GM18520 (cell line): ENCODE measurements at regions not wholly inside any gene's neighbourhood (a gene's known extent, or its start where the extent isn't known, plus 50 kb on each side); places are given as distances from the start of the nearest gene placed in this dataset.
"Not testable (repeated sequence)": the region's sequence is repeated elsewhere in the genome, so short reads cannot be mapped to it uniquely, and the experiment has no call there.

Experiments used
- ATAC-seq: cut with Tn5 transposase; IDR thresholded peaks from one replicate; pipeline ENCODE4 v1.9.1; 2021; ENCODE audit not compliant: unreplicated experiment

- not testable (repeated sequence) for ATAC-seq
These were observed 198.5 kb upstream of the IRF2BP2 start for GRCh38 chr1:234808459-234808858.

DNA sequence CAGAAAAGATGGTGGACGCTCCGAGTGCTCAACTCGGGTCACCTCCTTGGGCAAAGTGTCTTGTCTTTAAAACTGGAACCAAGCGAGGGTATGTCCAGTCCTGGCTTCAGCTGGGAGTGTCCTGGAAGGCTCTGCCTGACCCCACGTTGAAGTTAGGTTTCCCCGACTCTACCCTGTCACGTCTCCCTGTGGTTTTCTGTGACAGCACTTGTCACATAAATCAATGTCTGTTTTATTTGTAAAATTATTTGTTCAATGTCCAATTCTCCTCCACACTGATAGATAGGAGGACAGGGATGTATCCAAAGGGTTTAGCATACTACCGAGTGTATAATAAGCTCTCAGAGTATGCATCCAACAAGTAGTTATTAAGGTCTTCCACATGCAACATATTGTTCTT is 197.7 kb upstream of the IRF2BP2 start:
- ATAC-seq = not testable (repeated sequence)

DNA sequence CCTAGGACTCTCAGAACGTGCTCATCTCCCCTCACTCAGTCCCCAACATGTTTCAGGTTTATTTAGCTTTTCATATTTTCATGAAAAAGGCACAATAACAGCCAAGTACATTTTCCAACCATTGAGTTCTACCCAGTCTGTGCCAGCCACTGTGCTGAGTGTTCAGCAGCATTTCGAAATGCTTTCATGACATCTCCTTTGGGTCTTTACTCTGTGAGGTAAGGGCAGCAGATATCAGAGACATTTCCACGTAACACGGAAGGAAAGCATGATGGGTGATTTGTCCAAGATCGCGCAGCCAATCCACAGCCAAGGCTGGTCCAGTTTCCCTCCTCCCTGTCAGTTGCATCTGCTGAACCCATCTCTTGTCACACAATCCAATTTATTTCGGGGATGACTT is 192.6 kb upstream of the IRF2BP2 start:
- ATAC-seq = not testable (repeated sequence)

- ATAC-seq = not testable (repeated sequence)
These were observed 191.7 kb upstream of the IRF2BP2 start for GRCh38 chr1:234801636-234802035.

- ATAC-seq = not testable (repeated sequence)
These were observed 191.2 kb upstream of the IRF2BP2 start for GRCh38 chr1:234801147-234801546.

DNA sequence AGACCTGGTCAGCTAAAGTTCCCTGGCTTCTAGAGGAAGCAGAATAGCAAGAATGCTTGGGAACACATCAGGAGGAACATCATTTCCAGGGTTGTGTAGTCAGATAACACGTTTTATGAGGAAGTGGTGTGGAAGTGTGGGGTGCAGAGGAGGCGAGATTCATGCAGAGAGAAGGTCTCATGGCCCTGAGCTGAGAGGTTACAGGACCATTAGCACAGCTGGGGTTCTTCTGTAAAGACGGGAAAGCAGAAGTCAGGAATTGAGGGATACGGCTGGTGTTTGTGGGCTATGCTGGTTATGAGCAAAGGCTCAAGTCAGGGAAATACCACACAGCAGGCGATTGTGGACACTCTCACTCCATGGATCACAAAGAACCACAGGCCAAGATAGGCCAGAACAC is 190.6 kb upstream of the IRF2BP2 start:
- ATAC-seq = not testable (repeated sequence)

- ATAC-seq = not testable (repeated sequence)
These were observed 189.2 kb upstream of the IRF2BP2 start for GRCh38 chr1:234799021-234799689.

- not testable (repeated sequence) for ATAC-seq
These were observed 187.2 kb upstream of the IRF2BP2 start for GRCh38 chr1:234797216-234797615.

GRCh38 chr1:234796438-234796792 is 186.4 kb upstream of the IRF2BP2 start:
- not testable (repeated sequence) for ATAC-seq

DNA sequence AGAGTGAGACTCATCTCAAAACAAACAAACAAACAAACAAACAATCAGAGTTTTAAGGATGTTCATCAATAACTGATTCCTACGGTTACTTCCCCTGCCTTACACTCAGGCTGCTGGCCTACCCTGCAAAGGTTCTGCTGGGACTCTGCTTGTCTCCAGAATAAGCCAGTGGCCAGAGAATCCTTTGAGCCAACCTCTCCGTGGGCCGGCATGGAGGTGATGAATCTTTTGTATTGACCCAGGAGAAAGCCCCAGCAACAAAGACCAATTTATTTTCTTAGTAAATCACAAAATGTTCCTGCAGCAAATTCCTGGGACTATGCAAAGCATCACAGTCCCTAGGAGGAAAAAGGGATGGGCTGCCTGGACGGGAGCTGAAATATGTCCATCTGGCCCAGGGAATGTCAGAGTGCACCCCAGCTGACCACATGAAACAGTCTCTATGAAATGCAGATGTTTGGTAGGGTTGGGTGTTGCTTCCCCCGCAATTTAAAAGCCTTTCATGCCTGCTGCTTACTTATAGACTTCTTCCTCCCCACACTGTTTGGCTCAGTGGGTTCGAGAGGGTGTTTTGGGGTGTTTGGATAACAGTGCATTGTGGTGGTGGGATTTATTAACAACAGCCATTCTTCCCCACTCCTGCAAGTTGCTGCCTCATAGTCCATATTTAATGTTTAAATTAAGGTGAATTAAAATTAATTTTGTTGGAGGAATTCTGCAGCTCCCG is 185.9 kb upstream of the IRF2BP2 start:
- not testable (repeated sequence) for ATAC-seq

DNA sequence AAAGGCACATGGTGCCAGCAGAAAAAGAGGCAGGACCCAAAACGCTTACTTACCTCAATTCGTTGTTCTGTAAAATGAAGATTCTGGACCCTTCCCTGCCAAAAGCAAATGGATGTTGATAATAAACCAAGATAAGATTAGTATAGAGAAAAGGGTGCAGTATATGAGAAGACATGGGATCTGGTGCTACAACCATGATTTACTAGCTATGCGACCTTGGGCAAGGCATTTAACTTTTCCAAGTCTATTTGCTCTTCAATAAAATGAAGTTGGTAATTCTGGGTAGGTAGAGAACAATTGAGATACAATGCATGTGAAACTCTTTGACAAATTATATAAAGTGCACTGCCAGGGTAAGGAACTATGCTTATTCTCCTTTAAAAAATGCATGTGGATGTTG is 185.0 kb upstream of the IRF2BP2 start:
- ATAC-seq = not testable (repeated sequence)

DNA sequence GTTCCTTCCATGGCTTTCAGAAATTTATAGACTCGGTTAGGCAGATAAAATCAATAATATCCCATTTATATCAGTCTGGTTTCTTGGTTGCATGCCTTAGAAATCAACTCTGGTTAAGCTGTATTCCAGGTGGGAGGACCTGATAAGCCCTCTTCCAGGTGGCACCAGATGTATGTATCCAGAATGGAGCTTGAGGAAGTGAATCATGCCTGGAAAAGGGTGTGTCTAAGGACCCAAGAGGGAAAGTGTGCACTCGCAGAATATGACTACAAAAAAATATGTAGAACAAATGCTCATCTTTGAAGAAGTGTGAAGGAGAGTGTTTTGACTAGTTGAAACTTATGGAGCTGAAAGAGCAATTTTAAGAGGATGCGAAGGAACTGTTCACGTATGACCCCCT is 184.5 kb upstream of the IRF2BP2 start:
- ATAC-seq = not testable (repeated sequence)

DNA sequence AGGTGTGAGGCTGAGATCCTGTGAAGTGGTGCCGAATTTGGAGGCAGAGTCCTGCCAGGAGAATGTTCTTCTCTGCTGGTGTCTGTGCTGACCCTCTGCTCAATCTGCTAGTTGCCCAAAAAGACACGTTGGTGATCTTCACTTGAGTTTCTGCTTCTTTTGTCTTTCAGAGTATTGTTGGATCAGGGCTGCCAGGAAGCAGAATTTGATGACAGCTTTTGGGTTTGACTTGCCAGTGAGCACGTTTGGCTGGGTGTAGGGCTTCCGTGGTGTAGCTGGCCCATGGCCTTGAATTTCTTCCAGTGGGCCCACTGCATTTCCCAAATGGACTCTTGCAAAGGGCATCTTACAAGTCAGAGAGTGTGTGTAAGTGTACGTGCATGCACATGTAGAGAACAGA is 183.9 kb upstream of the IRF2BP2 start:
- not testable (repeated sequence) for ATAC-seq

- not testable (repeated sequence) for ATAC-seq
These were observed 182.4 kb upstream of the IRF2BP2 start for GRCh38 chr1:234792221-234792864.

DNA sequence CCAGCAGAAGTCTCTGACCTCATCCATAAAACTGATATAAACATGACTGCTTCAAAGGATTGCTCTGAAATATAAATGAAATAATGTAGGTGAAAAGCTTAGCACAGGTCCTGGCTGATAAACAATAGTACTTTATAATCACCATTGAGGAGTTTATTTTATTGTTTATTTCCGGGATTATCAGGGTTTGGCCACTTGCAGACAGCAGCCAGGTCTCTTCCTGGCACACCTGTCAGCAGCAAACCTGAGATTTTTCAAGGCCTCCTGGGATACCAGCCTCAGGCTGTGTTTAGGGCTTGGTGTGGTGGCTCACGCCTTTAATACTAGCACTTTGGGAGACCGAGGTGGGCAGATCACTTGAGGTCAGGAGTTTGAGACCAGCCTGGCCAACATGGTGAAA is 181.6 kb upstream of the IRF2BP2 start:
- not testable (repeated sequence) for ATAC-seq

DNA sequence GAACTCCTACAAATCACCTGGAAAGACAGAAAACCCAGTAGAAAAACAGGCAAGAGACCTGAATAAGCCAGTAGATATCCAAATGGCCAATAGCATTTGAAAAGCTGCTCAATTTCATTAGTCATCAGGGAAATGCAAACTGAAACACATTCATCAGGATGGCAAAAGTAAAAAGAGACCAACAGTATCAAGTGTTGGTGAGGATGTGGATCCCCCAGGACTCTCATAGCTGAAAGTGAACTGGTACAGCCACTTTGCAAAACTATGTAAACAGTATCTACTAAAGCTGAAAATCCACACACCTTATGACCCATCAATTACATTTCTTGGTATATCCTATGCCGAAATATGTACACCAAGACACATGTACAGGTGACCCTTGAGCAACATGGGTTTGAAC is 180.4 kb upstream of the IRF2BP2 start:
- ATAC-seq = not testable (repeated sequence)

DNA sequence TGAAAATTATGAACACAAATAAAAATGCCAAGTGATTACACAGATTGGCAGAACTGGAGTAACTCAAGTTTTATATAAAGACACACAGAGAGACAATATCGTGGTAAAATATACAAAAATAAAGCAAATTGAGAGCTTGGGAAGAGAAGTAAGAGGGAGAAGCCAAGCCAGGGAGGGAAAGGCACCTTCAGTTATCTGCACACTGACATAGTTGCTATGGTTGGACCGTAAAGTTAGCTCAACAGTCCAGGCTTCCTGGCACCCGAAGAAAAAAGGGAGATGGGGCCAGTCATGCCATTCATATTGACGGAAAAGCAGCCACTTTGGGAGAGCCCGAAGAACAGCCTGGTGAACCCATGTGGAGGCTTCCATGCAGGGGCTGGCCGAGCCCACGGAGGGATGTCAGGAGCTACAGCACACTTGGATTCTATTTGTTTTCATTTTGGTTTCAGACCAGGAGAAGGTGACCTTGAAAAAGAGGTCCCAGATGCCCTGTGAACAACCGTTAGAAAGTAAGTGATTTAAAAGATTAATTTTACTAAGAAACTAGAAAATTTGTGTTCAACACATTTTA is 177.1 kb upstream of the IRF2BP2 start:
- not testable (repeated sequence) for ATAC-seq

DNA sequence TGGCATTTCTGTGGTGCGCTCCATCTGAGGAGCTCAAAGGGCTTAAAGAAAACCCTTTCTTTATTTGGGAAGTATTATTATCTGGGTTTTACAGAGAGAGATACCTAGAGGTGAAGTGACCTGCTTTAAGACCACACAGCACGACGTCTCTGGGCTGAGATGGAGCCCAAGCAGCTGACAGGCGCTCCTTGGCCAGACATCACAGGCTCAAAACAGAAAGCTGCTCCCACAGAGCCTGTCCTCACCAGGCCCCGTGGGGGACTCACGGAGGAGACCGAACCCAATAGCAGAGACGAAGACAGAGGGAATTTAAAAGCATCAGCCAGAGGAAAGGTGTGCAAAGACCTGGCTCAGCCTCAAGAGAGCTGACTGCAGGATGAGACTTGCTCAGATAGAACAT is 175.9 kb upstream of the IRF2BP2 start:
- not testable (repeated sequence) for ATAC-seq

DNA sequence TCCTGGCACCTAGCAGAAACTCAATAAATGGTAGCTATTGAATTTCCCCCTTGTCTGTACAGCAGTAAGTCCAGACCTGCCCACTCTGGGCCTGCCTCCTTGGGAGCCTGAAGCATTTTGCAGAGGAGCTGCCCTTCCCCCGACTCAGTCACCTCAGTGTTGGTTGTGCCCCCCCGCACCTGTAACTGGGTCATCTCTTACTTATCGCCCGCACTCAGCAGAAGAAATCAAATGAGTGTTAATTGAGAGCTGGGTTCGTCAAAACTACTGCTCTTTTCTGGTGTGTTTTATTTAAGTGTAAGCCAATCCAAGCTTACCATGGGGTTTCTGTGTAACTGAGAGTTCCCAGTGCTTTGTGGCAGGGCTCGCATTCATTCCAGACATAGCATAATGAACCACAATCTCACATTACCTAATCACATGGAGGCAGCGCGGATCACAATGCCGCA is 175.5 kb upstream of the IRF2BP2 start:
- ATAC-seq = not testable (repeated sequence)

GRCh38 chr1:234784108-234784507 is 174.1 kb upstream of the IRF2BP2 start:
- ATAC-seq = not testable (repeated sequence)

- no peak for ATAC-seq
These were observed 172.8 kb upstream of the IRF2BP2 start for GRCh38 chr1:234782791-234783190.
